HG02973 (cell line): ENCODE measurements at regions not wholly inside any gene's neighbourhood (a gene's known extent, or its start where the extent isn't known, plus 50 kb on each side); places are given as distances from the start of the nearest gene placed in this dataset.
"Not testable (repeated sequence)": the region's sequence is repeated elsewhere in the genome, so short reads cannot be mapped to it uniquely, and the experiment has no call there.

Experiments
- ATAC-seq: cut with Tn5 transposase; IDR thresholded peaks from one replicate; pipeline ENCODE4 v1.9.1; 2021; ENCODE audit warnings: moderate library complexity; ENCODE audit not compliant: unreplicated experiment

DNA sequence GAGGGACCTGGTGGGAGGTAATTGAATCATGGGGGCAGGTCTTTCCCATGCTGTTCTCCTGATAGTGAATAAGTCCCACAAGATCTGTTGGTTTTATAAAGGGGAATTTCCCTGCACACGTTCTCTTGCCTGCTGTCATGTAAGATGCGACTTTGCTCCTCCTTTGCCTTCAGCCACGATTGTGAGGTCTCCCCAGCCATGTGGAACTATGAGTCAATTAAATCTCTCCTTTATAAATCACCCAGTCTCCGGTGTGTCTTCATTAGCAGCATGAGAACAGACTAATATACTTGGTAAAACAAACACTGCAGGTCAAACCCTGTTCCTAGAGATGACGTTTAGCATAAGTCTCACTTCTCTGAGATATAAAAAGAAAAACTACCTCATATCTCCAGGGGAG lies 148.3 kb downstream of the MATN1 start:
- no peak for ATAC-seq

DNA sequence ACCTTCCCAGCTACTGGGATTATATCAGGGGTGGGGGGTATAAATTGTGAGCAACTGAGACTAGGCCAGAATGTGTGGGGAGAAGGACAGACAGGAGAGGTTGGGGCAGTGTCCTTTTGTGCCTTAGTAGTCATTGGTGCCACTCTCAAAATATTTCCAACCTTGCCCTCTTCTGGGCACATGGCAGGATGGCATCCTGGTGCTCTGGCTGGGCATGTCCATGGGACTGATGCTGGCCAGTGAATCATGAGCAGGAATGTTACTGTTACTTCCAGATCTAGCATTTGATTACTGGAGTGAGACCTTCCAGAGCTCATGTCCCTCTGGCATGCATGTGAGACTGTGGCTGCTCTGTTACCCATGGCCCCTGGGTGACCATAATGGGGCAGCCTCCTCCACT lies 151.2 kb downstream of the MATN1 start:
- no peak for ATAC-seq

DNA sequence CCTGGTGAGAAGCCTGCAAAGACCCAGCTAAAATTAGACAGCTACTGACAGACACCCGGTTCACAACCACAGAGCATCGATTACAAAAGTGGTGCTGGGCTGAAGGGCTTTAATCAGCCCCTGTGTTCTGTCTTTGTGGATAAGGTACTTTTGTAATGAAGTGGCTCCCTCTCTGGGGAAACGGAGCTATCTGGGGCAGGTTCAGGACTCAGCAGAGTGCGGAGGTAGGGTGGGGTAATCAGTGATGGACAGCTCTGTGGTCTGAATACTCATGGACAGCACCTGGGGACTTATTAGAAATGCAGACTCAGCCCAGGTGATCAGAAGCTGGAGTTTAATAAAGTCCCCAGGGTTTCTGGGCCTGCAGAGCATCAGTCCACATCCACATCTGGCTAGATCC lies 152.0 kb downstream of the MATN1 start:
- no peak for ATAC-seq

DNA sequence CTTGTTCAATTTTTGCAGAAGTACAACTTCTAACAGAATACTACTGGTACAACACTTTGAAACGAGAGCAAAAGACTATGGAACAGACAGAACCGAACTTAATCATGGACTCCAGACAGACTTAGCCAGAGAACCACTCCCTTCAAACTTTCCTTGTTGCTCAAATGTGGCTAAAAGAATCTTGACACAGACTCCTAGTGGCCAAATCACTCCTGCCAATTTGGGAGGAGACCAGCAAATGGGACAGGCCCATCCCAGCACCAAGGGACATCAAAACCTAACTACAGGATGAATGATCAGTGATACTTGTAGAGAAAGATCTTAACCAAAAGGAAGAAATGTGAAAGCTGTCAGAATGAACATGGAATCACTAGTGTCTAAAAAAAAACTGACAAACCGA lies 154.0 kb downstream of the MATN1 start:
- ATAC-seq, result no peak

DNA sequence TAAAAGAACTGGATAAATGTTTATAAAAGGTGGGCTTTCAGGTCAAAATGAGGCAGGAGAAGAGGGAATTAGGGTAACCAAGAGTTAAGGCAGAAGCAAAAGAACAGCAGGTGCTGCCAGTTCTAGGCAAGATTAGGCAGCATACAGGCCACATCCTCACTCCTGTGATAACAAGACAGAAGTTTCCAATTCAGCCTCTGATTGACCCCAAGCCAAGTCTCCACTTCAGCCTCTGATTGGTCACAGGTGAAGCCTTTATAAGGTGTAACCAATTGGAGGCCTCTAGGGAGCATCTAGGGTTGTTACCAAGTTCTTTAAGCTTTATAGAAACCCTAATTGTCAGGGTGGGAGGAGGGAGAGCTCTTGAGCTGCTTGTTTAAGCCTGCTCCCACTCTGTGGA lies 160.8 kb downstream of the MATN1 start:
- no peak for ATAC-seq

DNA sequence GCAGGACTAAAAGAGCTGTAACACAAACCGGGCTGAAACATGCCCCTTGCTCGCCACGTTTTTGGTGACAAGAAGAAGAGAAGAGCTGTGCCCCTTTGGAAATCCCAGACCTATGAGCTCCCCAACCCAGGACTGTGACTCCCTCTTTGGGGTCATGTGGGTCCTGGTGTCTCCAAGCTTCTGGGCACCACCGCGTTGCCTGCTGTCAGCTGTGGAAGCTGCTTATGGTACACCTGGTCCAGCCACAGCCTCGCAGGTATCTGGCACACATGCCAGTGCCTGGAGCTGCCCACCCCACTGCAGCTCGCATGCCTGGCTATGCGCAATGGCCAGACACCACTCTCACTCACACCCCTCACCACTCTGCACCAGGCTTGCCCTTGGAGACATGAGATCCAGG lies 171.8 kb downstream of the MATN1 start:
- ATAC-seq, result no peak

DNA sequence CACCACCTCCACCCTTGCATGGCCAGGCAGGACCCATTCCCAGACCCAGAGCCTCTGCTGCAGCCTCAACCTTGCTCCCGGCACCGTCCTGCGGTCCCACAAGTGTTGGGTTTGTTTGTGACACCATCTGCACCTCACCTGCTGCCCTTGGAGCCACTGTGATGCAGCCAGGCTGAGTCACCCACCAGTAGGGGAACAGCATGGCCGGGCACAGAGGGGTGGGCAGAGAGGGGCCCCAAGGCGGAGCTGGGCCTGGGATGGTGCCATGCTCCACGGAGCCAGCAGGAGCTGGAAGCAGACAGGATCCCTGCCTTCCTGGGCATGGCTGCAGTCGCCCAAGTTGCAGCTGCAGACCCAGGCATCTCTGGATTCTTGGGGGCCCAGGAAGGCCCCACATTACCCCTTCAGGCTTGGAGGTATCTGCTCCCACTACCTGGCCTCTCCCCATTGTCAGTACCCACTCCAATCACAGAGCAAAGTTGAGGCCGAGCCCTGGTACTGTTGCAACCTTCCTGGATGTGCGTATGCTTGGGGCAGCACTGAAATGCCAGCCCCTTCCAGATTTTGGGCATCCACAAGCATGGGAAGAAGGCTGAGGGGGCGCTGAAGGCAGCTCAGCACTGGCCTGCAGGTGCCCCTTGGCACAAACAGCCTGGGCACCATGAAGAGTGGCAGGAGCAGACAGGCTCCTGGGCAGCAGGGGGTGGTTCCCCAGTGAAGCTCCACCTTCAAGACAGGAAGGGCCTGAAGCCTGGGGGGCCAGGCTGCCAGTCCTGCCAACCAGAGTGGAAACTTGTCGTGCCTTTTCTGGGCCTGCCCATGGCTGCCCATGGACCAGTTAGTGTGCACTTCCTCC lies 172.8 kb downstream of the MATN1 start:
- ATAC-seq, result no peak

DNA sequence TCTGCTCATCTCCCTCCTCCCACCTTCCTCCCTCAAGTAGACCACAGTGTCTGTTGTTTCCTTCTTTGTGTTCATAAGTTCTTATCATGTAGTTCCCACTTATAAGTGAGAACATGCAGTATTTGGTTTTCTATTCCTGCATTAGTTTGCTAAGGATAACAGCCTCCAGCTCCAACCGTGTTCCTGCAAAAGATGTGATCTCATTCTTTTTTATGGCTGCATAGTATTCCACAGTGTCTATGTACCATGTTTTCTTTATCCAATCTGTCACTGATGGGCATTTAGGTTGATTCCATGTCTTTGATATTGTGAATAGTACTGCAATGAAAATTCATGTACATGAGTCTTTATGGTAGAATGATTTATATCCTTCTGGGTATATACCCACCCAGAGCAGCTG lies 173.5 kb downstream of the MATN1 start:
- ATAC-seq, result not testable (repeated sequence)

DNA sequence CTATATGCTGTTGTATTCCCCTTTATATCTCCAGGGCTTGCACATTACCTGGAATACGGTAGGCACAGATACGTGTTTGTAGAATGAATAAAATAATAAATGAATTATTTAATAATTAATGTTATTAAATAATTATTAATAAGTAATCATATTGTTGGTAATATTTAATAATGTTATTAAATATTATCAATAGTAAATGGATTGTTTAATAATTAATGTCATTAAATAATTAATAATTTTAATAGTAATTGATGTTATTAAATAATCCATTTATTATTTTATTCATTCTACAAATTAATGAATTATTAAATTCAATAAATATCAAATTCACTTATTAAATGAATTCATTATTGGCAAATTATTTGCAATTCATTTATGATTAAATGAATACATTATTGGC lies 175.1 kb downstream of the MATN1 start:
- no peak for ATAC-seq

DNA sequence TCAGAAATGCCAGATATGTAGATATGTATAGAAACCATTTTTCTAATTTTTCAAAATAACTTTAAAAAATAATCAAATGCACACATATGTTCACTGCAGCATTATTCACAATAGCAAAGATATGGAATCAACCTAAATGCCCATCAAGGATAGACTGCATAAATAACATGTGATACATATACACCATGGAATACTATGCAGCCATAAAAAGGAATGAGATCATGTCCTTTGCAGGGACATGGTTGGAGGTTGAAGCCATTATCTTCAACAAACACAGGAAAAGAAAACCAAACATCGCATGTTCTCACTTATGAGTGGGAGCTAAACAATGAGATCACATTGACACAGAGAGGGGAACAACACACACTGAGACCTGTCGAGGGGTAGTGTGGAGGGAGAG lies 176.1 kb downstream of the MATN1 start:
- not testable (repeated sequence) for ATAC-seq

DNA sequence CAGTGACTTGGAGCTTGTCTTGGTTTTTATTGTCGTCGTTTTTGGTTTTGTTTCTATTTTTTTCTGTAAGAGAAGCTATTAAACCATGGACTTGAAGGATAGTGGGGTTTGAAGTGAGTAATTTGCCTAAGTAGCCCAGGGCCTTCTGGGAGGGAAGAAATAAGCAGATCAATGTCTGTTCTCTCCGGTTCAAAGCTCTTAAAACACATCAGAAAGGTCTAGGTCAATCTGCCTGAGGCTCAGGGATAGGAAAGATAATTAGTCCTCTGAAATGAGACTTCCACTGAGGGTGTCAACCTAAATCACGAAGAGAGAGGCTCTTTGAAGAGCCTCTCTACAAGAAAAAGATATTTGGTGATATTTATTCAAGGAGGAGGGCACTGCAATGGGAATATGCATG lies 178.0 kb downstream of the MATN1 start:
- ATAC-seq, result no peak

DNA sequence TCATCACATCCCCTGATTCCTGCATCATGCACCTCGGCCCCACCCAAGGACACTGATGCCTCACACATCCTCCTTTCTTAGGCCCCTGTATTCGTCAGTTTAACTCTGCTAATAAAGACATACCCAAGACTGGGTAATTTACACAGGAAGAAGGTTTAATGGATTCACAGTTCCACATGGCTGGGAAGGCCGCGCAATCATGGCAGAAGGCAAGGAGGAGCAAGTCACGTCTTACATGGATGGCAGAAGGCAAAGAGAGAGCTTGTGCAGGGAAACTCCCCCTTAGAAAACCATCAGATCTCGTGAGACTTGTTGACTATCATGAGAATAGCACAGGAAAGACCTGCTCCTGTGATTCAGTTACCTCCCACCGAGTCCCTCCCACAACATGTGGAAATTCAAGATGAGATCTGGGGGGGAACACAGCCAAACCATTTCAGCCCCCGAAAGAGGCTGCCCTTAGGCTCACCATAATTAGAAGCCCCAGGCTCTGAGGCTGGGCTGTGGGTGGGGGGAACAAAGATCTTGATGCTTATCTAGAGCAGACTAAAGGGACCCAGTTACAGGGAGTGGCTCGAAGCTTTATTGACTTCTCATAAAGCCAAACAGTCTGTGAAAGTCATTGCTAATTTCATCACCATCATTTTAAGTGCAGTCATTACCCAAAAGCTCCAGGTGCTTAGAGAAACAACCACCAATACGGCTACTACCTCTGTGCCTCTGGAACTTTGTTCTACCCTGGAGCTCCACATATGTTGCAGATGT lies 181.5 kb downstream of the MATN1 start:
- ATAC-seq, result no peak

DNA sequence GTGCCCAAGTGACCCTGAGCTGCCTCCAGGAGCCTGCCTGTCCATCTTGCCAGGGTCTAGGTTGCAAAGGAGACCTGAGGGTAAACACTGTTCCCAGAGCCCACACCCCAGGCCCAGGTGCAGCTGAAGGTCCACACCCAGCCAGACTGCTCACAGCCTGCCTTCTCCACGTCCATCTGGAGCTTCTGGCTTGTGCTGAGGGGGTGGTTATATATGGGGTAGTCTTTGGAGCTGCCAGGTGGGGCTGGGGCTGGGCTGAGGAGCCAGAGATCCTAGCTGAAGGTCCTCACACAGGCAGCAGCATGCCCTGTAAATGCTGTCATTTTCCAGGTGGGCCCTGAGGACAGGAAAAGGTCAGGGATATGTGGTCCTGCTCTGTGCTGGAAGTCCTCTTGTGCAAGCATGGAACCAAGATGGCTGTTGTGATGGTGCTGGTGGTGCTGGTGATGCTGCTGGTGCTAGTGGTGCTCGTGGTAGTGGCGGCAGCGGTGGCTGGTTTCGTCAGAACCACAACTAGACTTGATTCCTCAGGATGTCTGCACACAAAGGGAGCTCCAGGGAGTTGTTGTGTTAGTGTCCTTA lies 182.7 kb downstream of the MATN1 start:
- no peak for ATAC-seq

DNA sequence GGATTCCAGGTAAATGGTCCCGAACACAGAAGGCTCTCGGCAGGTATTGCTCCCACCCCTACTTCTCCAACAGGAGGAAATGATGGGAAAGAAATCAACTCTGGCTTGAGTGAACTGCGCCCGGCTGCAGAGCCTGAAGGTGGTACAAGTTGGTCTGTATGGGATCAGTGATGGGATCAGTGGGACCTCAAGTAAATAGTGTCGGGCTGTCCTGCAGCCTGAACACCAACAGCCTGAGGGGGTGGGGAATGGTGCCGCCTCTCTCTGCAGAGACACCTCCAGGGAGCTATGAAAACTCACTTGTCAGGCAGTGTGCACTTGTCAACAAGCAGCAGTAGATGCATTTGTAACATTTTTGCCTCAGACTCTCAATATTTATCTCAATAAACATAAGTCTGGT lies 183.5 kb downstream of the MATN1 start:
- ATAC-seq, result no peak

DNA sequence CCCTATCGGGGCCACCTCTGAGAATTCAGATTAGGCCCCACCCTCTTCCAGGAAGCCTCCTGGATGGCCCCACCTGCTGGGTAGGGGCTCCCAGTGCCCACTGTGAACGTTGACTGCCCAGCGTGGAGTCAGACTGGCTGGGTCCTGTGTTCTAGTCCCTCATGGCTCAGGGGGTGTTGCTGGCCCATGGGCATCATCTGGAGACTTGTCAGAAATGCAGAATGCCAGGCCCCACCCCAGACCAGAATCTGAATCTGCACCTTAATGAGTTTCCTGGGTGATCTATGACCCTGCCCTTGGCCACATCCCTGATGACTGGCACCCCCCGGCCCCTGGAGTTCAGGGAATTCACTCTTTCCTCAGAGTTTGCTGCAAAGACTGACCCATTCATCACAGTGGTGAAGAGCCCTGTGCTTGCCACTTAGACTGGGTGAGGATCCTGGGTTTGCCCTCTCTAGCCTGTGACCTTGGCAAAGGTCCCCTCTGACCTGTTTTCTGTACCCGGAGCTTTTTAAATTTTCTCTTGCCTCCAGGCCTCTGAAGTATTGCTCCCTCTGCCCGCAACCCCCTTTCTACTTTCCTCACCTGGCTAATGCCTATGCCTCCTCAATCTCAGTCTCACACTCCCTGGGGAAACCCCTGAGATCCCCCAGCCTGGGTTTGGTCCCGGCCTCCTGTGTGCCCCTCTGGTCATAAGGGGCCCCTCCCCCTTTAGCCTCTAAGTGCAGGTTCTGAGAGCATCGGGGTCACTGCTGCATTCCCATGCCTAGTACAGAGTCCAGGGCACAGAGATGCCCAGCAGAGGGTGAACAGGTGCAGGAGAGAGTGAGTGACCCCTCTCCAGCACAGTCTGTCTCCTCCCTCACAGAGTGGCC lies 184.2 kb downstream of the MATN1 start:
- ATAC-seq, result no peak

DNA sequence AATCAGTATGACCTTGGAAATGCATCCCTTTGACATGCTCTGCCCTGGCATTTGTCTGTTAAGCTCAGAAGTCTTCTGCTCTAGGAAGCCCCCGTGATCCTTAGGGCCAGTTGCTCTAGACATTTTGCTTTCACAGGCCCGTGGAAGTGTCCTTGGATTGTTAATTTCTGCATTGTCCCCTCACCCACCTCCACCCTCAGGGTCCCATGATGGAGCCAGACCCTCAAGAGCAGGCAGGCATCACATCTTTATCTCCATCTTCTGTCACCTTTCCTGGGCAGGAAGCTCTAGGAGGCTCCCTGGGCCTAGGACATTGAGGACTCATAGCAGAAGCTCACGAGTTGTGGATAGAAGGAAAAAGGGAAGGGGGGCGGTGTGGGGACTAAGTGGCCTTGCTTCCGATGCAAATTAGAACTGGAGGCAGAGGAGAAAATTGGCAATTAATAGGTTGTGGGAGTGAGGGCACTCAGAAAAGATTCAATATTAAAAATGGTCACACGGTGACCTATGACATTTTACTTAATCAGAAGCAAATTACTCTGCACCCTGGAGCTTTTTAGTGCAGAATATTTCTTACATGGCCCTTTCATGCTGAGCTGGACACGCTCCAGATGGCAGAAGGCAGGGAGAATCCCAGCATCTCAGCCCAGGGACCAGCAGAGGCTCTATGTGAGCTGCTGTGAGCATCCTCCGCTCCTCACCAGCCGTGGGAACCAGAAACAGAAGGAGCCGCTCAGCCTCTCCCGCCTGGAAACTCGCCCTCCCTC lies 185.0 kb downstream of the MATN1 start:
- no peak for ATAC-seq

DNA sequence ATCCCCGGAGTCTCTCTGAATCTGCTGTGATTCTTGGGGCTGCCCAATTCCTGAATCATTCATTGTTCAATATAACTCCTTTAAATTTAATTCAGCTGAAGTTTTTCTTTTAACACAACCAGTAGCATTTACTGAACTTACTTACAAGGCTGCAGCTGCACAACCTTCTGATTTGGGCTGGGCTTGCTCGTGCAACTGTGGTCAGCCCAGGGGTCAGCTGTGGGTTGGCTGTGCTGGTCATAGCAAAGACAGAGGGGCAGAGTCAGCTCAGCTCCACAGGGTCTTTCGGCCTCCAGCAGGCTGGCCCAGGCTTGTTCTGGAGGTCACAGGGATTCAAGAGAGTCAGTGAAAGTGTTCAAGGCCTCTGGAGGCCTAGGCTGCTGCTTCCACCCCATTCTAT lies 186.1 kb downstream of the MATN1 start:
- no peak for ATAC-seq

DNA sequence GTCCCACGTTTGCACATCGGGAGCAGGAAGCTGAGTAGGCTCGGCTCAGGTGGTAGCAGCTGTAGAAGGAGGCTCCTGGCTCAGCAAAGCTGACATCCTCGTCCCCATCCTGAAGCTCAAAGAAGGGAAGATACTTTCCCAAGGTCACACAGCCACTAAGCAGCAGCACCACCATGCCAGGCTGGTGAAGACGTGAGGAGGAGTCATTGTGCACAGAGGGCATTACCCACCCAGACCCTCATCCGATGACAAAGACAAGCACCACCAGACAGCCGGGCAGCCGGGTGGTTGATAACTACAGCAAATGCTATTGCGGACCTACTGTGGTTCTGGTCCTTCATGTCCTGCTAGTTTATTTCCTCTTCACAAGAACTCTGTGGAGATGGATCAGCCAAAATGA lies 186.9 kb downstream of the MATN1 start:
- ATAC-seq, result no peak

DNA sequence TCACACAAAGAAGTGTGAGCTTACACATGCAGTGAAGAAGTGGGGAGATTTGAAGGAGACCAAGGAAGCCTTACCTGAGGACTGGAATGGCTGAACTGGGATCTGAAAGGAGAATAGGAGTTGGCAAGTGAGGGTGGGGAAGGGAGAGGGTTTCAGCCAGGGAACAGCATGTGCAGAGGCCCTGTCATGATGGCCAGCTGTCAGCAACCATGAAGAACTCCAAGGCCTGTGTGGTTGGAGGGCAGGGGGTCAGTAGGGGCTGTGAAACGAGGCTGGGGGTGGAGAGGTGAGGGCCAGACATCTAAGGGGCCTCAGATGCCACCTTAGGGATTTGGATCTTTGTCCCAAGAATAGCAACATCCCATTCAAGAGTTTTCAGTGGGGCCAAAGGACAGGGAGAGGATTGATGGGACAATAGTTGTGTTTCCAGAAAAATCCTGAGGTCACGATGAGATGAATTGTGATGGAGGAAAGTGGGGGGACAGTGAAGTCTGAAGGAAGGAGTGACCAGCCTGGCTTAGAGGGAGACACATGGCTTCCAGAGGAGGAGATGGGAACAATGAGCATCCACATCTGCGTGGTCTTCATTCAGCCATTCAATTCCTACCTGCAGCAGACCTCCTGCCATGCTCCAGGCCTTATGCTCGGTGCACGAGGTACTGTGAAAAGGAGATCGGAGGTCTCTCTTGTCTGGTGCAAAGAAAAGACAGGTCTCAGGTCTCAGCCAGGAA lies 187.6 kb downstream of the MATN1 start:
- ATAC-seq, result no peak

DNA sequence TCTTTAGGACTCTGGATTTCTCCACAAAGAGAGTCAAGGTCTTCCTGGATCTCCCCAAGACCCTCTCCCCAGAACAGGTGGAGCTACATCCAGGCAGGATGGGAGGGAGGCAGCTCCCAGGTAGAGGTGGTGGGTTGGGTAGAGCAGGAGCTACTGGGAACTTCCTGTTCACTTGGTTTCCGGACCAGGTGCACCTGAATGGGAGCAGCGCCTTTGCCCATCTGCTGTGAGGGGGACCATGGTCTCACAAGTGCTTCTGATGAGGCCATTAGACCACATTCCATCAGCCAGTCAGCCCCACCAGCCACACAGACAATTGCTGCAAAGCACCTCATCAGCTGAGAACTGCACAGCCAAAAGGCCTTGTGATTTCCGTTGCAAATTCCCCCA lies 188.8 kb downstream of the MATN1 start:
- ATAC-seq, result no peak
